ENCODE measurements at regions not wholly inside any gene's neighbourhood (a gene's known extent, or its start where the extent isn't known, plus 50 kb on each side); places are given as distances from the start of the nearest gene placed in this dataset.
"Not testable (repeated sequence)": the region's sequence is repeated elsewhere in the genome, so short reads cannot be mapped to it uniquely, and the experiment has no call there.

GRCh38 chr4:27075603-27076002 lies 215.0 kb downstream of the STIM2 start:
- not testable (repeated sequence) for DNase-seq (ENCODE audit: low read depth)

DNA sequence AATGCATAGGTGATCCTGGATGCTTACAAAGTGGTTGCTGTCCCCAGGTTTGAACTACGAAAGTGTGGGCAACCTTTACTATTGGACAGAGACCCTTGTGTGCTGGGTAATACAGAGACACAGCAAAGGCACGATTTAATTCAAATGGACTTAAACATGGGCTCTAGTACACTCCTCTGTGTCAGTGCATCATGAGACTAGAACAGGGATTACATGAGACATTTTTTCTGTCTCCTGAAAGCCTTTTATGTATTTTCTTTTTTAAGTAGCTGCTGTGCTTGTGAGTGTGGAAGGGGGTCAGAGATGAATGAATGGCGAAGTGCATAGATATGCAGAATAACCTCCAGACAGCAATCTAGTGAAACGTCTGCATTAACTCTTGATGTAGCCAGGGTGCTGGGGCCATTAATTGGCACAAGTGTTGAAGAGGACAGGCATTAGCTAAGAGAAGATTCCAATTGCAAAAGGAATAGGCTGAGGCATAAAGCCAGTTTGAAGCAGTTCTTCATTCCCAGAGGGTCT lies 218.4 kb downstream of the STIM2 start:
- DNase-seq (ENCODE audit: low read depth), result no peak

DNA sequence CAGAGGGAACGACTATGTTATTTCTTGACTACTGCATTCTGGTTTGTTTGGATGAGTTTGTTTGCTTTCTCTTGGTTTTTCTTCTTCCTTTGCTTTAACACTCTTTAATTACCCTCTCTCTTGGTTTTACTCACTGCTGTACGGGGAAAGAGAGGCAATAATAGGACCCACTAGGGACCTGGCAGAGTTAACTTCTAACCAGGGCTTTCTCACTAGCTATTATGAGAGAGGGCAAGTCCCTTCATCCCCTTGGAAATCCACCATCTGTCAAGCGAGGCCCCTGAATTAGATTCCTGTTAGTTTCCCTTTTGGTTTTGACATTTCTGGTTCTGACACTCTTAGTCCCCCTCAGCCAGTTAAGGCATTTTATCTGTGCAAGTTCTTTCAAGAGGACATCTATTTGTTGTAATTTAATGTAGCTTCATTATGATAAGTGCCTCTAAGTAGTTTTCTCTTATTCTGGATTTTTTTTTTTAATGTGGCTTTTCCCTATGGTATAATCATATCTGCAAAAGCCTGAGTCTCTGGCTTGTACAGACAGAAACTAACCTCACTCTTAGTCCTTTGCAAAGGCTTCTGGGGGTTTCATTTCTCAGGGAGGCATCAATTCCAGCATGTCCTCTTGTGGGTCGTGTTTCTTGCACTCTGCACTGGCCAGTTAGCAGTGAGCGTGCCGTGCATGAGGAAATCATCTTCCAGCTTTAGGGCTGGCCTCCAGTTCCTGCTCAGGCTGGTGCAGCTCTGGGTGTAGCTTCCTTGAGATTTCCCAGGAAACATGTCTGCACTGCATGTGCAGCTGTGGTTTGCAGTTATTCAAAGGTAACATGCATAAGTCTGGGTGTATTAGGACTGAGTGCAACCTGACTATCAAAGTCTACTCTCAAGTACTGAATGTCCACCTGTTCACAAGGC lies 221.3 kb downstream of the STIM2 start:
- DNase-seq (ENCODE audit: low read depth), result no peak

DNA sequence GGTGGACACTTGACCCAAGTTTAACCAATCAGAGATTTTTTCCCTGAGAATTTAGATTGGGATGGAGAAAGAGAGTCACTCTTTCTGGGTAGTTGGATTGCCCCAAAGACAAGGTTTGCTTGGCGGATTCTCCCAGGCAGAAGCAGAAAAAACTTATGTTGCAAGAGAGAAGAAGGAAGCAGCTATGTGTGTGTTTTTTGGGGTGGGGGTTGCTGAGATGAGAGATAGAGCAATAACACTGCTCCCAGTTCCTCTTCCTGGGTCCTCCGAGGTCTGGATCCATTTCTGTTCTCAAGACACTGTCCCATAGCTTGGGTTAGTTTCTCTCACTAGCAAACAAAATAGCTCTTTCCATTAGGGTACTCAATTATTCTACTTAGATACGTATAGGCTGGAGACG lies 222.1 kb downstream of the STIM2 start:
- no peak for DNase-seq (ENCODE audit: low read depth)

DNA sequence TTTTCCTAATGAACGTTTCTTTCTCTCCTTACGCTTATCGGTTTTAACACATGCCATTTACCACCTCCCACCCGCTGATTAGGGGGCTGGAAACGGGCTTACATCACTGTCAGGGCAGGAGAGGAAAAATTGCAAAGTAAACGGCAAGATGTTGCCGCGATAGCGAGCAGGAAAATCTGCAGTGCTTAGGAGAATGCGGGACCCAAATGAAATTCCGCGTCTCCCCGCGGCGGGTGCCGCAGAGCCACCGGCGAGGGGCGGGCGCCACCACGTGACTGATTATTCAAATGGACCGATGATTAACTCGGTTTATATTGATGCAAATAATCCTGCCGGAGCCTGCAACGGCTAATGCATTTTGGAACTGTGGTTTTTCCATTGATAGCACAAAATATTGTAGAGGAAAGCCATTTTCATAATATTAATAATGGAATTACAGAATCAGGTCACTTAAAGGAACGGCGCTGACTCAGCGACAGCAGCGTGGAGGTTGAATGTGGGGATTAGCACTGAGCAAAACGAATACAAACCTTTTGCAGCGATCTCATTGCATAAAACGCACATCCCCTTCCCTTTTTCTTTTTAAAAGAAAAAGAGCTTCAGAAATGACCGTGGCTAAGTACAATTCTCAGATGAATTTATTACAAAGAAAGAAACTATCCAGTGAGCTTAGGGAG lies 224.2 kb downstream of the STIM2 start:
- DNase-seq (ENCODE audit: low read depth), result no peak

DNA sequence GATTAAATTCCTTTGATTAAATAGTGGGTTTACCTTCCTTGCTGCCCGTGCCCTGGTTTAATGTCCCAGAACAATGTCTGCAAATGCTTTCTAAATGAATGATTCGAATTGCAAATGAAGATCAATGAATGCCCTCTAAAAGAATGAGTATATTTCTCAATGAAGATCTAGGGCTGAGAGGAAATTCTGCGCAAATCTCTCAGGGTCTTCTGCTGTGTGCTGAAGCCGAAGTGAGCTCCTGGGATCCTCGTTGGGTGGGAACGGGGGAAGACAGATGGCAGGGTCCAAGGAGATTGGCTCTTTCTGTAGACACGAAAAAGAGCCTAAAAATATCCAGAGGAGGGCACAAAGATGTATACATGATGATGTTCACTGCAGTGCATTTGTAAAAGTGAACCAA lies 224.8 kb downstream of the STIM2 start:
- DNase-seq (ENCODE audit: low read depth), result no peak

DNA sequence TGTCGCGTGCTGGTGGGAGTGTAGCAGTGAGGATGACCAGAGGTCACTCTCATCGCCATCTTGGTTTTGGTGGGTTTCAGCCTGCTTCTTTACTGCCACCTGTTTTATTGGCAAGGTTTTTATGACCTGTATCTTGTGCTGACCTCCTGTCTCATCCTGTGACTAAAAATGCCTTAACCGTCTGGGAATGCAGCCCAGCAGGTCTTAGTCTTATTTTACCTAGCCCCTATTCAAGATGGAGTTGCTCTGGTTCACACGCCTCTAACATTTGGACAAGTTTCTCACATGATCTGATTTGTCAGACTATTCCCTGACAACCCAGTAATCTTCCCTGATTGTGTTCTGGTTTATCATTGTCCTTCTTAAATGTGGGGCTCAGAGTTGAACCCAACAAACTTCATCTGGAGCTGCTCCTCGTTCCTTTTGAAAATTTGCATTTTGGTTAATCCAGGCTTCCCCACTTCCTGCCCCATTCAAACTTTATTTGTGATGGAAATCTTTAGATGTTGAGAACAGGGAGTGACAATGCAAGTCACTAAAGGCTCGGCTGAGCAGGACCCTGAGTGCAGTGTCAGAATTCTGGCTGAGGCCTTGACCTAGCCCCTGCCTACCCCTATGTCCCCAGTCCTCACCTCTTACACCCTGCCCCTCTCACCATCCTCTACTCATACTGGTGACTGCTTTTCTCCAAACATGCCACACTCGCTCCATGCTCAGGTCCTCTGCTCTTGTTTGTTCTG lies 226.8 kb downstream of the STIM2 start:
- DNase-seq (ENCODE audit: low read depth), result no peak

DNA sequence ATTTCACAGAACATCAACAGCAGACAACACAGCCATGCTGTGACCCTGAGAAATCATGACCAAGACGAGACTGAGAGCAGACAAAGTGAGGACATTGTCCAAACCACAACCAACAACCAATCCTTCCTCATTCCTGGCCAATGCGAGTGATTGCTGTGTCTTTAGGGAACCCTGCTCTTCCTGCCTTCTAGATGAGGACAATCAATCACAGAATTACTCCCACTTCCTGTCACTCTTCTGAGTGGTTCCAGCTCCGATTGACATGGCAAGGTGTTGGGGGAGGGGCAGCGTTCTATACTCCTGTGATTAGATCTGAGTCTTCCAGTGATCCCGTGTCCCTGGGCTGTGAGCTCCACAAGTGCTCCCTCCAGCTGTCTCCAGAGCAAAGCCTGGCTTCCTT lies 227.8 kb downstream of the STIM2 start:
- no peak for DNase-seq (ENCODE audit: low read depth)

DNA sequence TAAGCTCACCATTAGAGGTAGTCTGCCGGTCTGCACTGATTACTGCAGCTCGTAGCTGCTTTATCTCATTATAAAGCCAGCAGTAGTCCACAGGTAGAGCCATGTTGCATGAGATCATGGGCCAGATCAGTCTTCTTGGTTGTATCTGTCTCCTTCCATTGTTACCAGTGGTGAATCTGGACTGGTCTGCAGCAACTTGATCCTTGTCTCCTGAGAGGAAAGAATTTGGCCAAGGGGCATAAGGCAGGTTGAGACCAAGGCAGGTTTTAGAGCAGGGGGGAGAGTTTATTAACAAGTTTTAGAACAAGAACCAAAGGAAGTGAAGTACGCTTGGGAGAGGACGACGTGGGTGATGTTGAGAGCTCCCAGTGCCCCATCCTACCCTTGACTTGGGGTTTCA lies 228.5 kb downstream of the STIM2 start:
- DNase-seq (ENCODE audit: low read depth), result no peak

DNA sequence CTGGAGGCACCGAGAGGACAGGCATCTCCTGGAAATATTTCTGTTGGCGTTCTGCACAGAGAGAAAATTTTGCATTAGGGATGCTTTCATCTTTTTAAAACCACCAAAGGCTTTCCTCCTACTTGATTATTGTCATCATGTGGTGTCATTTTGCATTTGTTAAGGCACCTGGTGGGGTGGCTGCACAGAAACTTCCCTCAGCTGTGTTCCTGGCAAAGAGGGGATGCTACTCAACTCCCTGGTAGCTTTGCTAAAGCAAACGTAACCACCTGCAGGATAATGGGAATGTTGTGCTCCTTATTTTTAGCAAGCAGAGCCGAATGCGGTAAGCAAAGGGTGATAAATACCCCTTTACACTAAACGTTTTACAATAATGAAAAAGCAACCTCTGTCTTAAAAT lies 229.8 kb downstream of the STIM2 start:
- DNase-seq (ENCODE audit: low read depth), result no peak

DNA sequence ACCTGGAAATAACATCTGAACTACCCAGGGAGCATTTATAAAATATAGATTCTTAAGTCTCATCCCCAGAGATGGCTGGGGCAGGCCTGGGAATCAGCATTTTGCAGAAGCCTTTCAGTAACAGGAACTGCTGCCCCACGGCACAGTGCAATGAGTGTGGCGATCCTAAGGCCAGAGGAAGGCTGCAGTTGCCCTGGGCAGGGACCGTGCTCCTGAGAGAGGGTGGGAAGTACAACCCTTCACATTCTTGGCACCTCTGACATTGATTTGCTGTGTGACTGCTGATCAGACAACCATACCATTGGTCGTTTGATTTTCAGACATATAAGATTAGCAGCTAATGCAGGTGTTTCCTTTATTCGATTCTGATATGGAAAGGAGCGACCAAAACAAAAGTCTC lies 233.6 kb downstream of the STIM2 start:
- no peak for DNase-seq (ENCODE audit: low read depth)

DNA sequence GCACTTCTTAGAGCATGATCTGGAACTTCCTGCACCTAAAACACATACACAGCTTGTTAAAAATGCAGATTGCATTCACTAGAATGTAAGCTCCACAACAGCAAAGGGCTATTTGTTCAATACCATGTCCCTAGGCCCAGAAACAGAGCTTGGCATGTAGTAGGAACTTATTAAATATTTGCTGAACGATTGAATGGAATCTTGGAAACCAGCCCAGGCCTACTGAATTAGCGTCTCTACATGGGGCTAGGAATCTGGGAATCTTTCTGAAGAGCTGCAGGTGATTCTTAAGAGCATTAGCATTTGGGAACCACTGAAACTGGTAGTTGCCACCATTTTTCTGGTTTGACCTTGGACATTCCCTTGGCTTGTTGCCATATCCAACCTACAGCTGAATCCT lies 234.1 kb downstream of the STIM2 start:
- DNase-seq (ENCODE audit: low read depth), result no peak

DNA sequence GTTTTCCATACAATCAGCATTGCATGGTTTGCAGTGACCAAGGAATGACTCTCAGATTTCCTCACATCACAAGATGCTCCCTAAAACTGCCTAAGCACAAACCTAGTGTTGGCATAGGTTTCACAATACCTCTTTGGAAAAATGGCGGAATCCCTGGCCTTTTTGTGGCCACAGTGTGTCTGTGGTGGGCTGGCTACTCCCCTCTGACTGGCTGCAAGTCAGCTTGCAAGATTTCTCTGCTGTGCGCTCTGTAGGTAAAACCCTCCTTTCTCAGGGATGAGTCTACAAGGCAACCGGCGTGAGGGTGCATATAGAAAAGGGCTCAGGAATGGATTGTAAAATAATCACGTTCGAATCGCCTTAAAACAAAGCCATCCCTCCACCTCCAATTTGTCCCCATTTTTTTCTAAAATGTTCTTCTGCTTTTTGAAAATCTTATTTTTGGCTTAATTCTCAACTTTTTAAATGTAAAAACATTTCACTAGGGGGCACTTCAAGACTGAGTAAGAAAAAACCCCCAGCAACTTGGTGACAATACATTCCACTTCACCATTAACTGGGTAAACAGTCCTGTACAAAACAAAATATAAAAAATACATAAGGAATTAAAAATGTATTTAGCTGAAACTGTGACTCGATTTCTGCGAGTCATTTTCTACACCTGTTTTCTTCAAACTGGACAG lies 235.6 kb downstream of the STIM2 start:
- DNase-seq (ENCODE audit: low read depth), result no peak

DNA sequence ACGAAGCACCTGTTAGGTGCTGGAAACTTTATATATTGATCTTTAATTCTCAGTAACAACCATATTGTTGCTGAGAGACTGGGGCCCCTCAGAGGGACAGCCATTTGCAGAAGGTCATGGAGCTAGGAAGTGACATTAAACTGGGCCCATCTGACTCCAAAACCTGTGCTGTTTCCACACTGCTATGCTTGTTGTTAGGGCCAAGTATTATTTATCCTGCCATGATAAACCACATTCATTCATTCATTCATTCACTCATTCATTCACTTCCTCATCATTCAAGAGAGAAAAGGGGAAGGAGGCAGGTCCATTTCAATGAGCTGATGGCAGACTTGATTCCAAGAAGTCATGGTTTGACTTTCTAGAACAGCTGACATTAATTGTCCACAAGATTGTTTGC lies 237.4 kb downstream of the STIM2 start:
- DNase-seq (ENCODE audit: low read depth), result no peak

DNA sequence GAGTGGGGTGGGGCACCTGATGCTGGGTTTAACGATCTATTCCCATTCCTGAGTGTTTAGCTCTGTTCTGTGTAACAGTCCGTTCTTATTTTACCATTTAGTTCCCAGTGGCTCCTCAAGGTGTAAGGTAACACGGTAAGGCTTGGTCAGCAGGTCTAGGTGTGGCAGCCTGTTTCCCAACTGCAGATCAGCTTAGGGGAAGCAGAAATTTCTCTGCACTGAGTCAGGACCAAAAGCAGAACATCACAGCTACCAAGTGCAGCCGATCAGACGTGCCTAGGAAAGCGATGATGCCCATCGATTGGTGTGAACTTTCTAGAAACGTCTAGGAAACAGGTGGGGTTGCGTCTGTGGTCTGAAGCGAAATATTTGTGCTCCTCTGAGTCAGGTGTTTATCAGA lies 240.1 kb downstream of the STIM2 start:
- no peak for DNase-seq (ENCODE audit: low read depth)

DNA sequence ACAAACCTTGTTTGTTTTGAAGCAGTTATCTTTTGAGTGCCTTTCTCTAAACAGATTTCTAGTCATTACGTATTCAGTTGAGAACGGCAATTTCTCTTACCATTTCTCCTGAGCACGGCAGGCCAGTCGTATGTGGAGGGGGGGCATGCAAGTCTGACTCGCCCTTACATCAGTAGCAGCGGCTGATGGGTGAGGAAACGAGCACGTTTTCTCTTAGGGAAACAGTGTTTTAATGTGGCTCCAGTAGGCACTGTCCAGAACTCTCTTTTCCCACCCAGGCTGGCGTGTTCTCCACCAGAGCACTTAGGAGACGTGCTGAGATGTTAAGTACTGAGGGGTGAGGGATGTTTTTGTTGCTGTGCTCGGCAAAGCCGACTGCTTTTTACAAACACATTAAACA lies 240.5 kb downstream of the STIM2 start:
- DNase-seq (ENCODE audit: low read depth), result no peak

GRCh38 chr4:27101561-27101960 lies 240.9 kb downstream of the STIM2 start:
- no peak for DNase-seq (ENCODE audit: low read depth)

GRCh38 chr4:27111627-27112026 lies 251.0 kb downstream of the STIM2 start:
- DNase-seq (ENCODE audit: low read depth), result no peak

DNA sequence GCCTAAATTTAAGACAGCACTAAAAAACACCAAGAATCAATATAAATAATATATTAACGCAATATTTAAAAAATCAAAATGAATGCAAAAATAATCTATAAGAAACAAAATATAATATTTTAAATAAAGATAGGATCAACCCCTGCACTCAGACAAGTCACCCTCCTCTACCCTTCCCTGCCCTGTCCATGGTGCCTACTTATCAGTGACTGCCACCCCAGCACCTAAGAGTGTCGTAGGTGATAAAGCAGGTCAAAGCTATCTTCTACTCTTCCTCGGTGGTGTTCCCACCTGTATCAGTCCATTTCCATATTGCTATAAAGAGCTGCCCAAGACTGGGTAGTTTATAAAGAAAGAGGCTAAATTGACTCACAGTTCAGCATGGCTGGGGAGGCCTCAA lies 251.9 kb downstream of the STIM2 start:
- no peak for DNase-seq (ENCODE audit: low read depth)

- DNase-seq (ENCODE audit: low read depth), result no peak
Measured at GRCh38 chr4:27115221-27115620, 254.6 kb downstream of the STIM2 start.

DNA sequence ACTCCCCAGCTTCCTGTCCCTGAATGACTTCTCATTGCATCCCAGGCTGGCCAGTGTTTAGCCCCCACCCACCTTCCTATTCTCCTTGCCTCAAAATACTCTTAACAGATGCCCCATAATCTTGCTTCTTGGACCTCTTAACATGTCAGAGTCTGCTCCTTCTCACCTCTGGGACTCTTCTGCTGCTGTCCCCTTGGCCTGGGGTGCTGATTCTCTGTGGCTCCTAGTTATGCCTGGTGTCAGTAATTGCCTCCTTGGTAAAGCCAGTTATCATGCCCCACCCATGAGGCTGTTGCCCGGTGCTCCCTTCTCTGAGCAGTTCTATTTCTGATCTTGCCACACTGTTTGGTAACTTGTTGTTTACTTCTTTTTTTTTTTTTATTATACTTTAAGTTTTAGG lies 256.8 kb downstream of the STIM2 start:
- no peak for DNase-seq (ENCODE audit: low read depth)

DNA sequence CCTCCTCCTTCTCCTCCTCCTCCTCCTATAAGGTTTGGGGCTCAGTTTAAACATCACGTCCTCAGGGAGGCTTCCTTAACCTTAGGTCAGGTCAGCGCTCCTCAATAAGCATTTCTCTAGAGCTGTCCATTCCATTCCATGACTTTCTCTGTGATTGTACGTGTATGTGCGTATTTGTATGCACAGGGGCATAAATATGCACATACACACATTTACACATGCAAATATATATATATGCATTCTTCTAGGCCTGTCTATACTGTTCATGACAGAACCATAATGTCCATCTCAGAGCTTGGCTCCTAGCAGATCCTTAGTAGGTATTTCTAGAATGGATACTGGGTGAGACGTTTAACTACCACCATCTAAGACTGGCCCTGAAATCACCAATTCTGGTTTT lies 258.6 kb downstream of the STIM2 start:
- no peak for DNase-seq (ENCODE audit: low read depth)
